HCT116 (cell line): ENCODE measurements at regions not wholly inside any gene's neighbourhood (a gene's known extent, or its start where the extent isn't known, plus 50 kb on each side); places are given as distances from the start of the nearest gene placed in this dataset.

ENCODE experiments used
- ATAC-seq: fragments of 200-7000 bp; cut with Tn5 transposase; 2 replicates; pipeline ENCODE4 v1.9.1; 2020; ENCODE audit warnings: mild to moderate bottlenecking, moderate library complexity
- BruUV-seq: library from RNA; stranded (reverse); fragments of 400-500 nt; replicated peaks from 2 replicates; lab custom pipeline; 2021; lab: Mats Ljungman, UMichigan
- CTCF ChIA-PET: fragments of 300-600 bp; sonication (Branson Sonifier 250); formaldehyde crosslinking; loops from one replicate; lab custom pipeline; 2021; ENCODE audit warnings: antibody characterized with exemption; lab: Charles Lee
- POLR2A ChIA-PET: fragments of 300-600, 350-600 bp; sonication (Branson Sonifier 250); formaldehyde crosslinking; loops from one replicate; lab custom pipeline; 2021; ENCODE audit warnings: antibody characterized with exemption; lab: Charles Lee
- RAD21 ChIA-PET, 2 experiments: fragments of 300-600 bp; sonication (Branson Sonifier 250); formaldehyde crosslinking; loops; one replicate each; lab custom pipeline; 2023; ENCODE audit warnings: low total read pairs in 2 of 2; ENCODE audit not compliant: uncharacterized antibody in 2 of 2, unreplicated experiment in 2 of 2, low non-redundant PET in 1 of 2; lab: Charles Lee
- DNase-seq: peaks from one replicate; pipeline ENCODE4 v3.0.0-alpha.2; 2010; ENCODE audit warnings: low read depth, low spot score
- H2AFZ ChIP-seq: fragments of 200-600 bp; shearing (Covaris generic), sonication (generic); 2 replicates; pipeline ENCODE4 v1.6.1; 2017; ENCODE audit warnings: low read depth, mixed run types, mixed read lengths, antibody characterized with exemption, low read length; ENCODE audit not compliant: poor library complexity, severe bottlenecking
- H3K27ac ChIP-seq: 2 replicates; pipeline ENCODE4 v1.5.1; 2012; ENCODE audit warnings: low read depth, low read length
- H3K27me3 ChIP-seq: fragments of 200-600 bp; sonication (generic); 2 replicates; pipeline ENCODE4 v1.6.1; 2016; ENCODE audit warnings: mixed run types, low read length, mixed read lengths; ENCODE audit not compliant: insufficient read depth
- H3K36me3 ChIP-seq, 2 experiments: fragments of 200-500 bp in 1 of 2; fragments of 200-600 bp in 1 of 2; sonication (Bioruptor generic) in 1 of 2; sonication (generic) in 1 of 2; 2 replicates each; pipeline versions ENCODE4 v1.5.1 to v1.6.1; 2014 to 2016; ENCODE audit warnings: low read length in 2 of 2, inconsistent platforms in 1 of 2, mixed read lengths in 1 of 2, mixed run types in 1 of 2; ENCODE audit not compliant: insufficient read depth in 2 of 2, control insufficient read depth in 1 of 2
- H3K4me1 ChIP-seq, 2 experiments: fragments of 200-600 bp in 1 of 2; sonication (generic) in 1 of 2; 2 replicates each; pipeline versions ENCODE4 v1.5.1 to v1.6.1; 2012 to 2017; ENCODE audit warnings: low read length in 2 of 2, inconsistent platforms in 1 of 2, mild to moderate bottlenecking in 1 of 2, mixed read lengths in 1 of 2, mixed run types in 1 of 2, moderate library complexity in 1 of 2; ENCODE audit not compliant: insufficient read depth in 2 of 2, control insufficient read depth in 1 of 2
- H3K4me2 ChIP-seq: fragments of 200-600 bp; sonication (generic); 2 replicates; pipeline ENCODE4 v1.6.1; 2017; ENCODE audit warnings: mixed run types, low read length, mixed read lengths
- H3K4me3 ChIP-seq, 2 experiments: fragments of 200-600 bp in 1 of 2; sonication (generic) in 1 of 2; replicated peaks in 1 of 2; 2 replicates each; pipeline ENCODE4 v1.5.1; 2011 to 2016; ENCODE audit warnings: low read length in 2 of 2, control low read depth in 1 of 2, low read depth in 1 of 2, mild to moderate bottlenecking in 1 of 2, mixed read lengths in 1 of 2, mixed run types in 1 of 2
- H3K79me2 ChIP-seq: fragments of 200-600 bp; sonication (generic); 2 replicates; pipeline ENCODE4 v1.6.1; 2017; ENCODE audit warnings: mild to moderate bottlenecking, mixed run types, low read length, moderate library complexity, mixed read lengths; ENCODE audit not compliant: insufficient read depth
- H3K9ac ChIP-seq: fragments of 200-600 bp; sonication (generic); 2 replicates; pipeline ENCODE4 v1.6.1; 2016; ENCODE audit warnings: low read length, mixed read lengths
- H3K9me2 ChIP-seq: fragments of 200-600 bp; sonication (generic), shearing (Covaris generic); 2 replicates; pipeline ENCODE4 v1.6.1; 2017; ENCODE audit warnings: mixed run types, mild to moderate bottlenecking, moderate library complexity; ENCODE audit not compliant: insufficient read depth
- H3K9me3 ChIP-seq, 2 experiments: fragments of 200-500 bp in 1 of 2; fragments of 200-600 bp in 1 of 2; sonication (Bioruptor generic) in 1 of 2; sonication (generic) in 1 of 2; 2 replicates each; pipeline ENCODE4 v1.6.1; 2014 to 2017; ENCODE audit warnings: low read length in 2 of 2, mixed read lengths in 2 of 2, inconsistent platforms in 1 of 2, low read depth in 1 of 2, mild to moderate bottlenecking in 1 of 2, mixed run types in 1 of 2, moderate library complexity in 1 of 2; ENCODE audit not compliant: control insufficient read depth in 1 of 2, insufficient read depth in 1 of 2
- H4K20me1 ChIP-seq: fragments of 200-600 bp; sonication (generic), shearing (Covaris generic); 2 replicates; pipeline ENCODE4 v1.6.1; 2017; ENCODE audit warnings: mixed run types, mild to moderate bottlenecking, moderate library complexity; ENCODE audit not compliant: insufficient read depth
- CBX3 ChIP-seq: IDR thresholded peaks from 2 replicates; pipeline ENCODE4 v1.6.1; 2012; ENCODE audit warnings: low read depth
- ELF1 ChIP-seq: IDR thresholded peaks from 2 replicates; pipeline ENCODE4 v1.6.1; 2012; ENCODE audit warnings: low read depth, borderline replicate concordance
- EZH2phosphoT487 ChIP-seq: fragments of 200-600 bp; IDR thresholded peaks from 2 replicates; pipeline ENCODE4 v1.6.1; 2018; ENCODE audit warnings: antibody characterized with exemption, borderline replicate concordance
- FOSL1 ChIP-seq: IDR thresholded peaks from 2 replicates; pipeline ENCODE4 v1.6.1; 2012; ENCODE audit warnings: low read depth
- JUND ChIP-seq: IDR thresholded peaks from 2 replicates; pipeline ENCODE4 v1.6.1; 2012
- MAX ChIP-seq: IDR thresholded peaks from 2 replicates; pipeline ENCODE4 v1.6.1; 2012
- POLR2A ChIP-seq: IDR thresholded peaks from 2 replicates; pipeline ENCODE4 v1.7.0; 2011; ENCODE audit warnings: borderline replicate concordance; ENCODE audit not compliant: insufficient read depth, insufficient read length; ENCODE audit errors: extremely low read depth
- POLR2AphosphoS5 ChIP-seq: IDR thresholded peaks from 2 replicates; pipeline ENCODE4 v1.6.1; 2011; ENCODE audit warnings: mild to moderate bottlenecking, low read depth, low read length, moderate library complexity
- RAD21 ChIP-seq: IDR thresholded peaks from 2 replicates; pipeline ENCODE4 v1.6.1; 2012; ENCODE audit warnings: low read depth, mild to moderate bottlenecking
- intact Hi-C: fragments of 100-400 bp; cut with micrococcal nuclease; formaldehyde crosslinking; loops from 2 replicates; pipeline ENCODE4 v1.10.0; 2022
- TF ChIP-seq, protein P1 (sequence below): IDR thresholded peaks from 2 replicates; pipeline ENCODE4 v1.6.1; 2012
- TF ChIP-seq, protein P2 (sequence below): IDR thresholded peaks from 2 replicates; pipeline ENCODE4 v1.6.1; 2012; ENCODE audit warnings: low read depth

DNA sequence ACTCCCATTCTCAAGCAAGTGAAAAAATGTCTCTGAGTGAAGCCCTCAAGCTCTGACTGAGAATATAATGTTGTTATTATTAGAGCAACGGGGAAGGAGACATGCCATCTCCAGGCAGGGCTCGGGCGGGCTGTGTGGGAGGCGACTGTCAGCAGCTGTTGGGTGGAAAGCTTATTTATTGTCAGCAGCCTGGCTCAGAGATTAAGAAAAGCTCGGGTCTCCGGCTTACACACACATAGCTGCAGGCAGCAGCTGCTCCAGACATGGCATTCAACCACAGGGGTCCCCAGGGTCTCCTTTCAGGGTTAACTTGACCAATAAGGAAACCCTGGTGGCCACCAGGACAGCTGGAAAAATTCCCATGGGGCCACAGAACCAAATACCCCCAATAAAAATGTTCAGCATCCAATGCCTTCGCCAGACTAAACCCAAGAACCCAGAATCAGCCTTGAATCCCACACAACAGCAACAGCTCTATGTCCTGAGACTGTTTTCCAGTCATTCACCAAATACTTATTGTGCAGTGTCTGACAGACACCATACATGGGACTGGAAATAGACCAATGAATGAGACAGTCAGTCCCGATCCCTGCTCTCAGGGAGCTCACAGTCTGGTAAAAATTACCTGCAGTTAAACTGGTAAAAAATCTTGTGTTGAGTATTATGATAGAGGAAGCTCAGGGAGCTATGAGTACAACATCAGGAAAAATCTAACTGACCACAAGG lies 70.5 kb upstream of the RTN4 start:
- ChIA-PET CTCF (no interaction called here), RAD21 (no interaction called here), POLR2A (interaction anchor here (0.9 to 1.3 kb wide), 3 partner anchors 9 to 70 kb away, joined by 3 to 6 read pairs (median 4); partner anchors contain the start of gene RTN4)
- Histone ChIP-seq H2AFZ (no peak overlapping the region), H3K4me1 (peaks cover 6 to 10% of the 10 kb centered on the region in 2 experiments), H3K4me2 (no peak overlapping the region), H3K9ac (no peak overlapping the region), H3K79me2 (no peaks in the 10 kb centered on the region), H3K27ac (no peak overlapping the region), H3K4me3 (no peak overlapping the region), H3K9me2 (no peaks in the 10 kb centered on the region), H4K20me1 (no peaks in the 10 kb centered on the region), H3K27me3 (no peaks in the 10 kb centered on the region), H3K9me3 (no peaks in the 10 kb centered on the region), H3K36me3 (no peaks in the 10 kb centered on the region)
- DNase-seq (no peak), ATAC-seq (no peak)
- BruUV-seq = no TSS peak
- TF ChIP-seq, protein P1, sequence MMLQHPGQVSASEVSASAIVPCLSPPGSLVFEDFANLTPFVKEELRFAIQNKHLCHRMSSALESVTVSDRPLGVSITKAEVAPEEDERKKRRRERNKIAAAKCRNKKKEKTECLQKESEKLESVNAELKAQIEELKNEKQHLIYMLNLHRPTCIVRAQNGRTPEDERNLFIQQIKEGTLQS = no peak
- TF ChIP-seq MAX = no peak
- TF ChIP-seq, protein P2, sequence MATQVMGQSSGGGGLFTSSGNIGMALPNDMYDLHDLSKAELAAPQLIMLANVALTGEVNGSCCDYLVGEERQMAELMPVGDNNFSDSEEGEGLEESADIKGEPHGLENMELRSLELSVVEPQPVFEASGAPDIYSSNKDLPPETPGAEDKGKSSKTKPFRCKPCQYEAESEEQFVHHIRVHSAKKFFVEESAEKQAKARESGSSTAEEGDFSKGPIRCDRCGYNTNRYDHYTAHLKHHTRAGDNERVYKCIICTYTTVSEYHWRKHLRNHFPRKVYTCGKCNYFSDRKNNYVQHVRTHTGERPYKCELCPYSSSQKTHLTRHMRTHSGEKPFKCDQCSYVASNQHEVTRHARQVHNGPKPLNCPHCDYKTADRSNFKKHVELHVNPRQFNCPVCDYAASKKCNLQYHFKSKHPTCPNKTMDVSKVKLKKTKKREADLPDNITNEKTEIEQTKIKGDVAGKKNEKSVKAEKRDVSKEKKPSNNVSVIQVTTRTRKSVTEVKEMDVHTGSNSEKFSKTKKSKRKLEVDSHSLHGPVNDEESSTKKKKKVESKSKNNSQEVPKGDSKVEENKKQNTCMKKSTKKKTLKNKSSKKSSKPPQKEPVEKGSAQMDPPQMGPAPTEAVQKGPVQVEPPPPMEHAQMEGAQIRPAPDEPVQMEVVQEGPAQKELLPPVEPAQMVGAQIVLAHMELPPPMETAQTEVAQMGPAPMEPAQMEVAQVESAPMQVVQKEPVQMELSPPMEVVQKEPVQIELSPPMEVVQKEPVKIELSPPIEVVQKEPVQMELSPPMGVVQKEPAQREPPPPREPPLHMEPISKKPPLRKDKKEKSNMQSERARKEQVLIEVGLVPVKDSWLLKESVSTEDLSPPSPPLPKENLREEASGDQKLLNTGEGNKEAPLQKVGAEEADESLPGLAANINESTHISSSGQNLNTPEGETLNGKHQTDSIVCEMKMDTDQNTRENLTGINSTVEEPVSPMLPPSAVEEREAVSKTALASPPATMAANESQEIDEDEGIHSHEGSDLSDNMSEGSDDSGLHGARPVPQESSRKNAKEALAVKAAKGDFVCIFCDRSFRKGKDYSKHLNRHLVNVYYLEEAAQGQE = no peak
- TF ChIP-seq POLR2AphosphoS5 = no peak
- TF ChIP-seq RAD21 = no peak
- no peak for TF ChIP-seq ELF1
- no peak for TF ChIP-seq CBX3
- no peak for TF ChIP-seq JUND
- TF ChIP-seq FOSL1 = no peak
- no peak for TF ChIP-seq POLR2A
- TF ChIP-seq EZH2phosphoT487 = no peak
- intact Hi-C loops = no loop called here
